Left hindlimb (tissue), 1 donor: ENCODE measurements at regions not wholly inside any gene's neighbourhood (a gene's known extent, or its start where the extent isn't known, plus 50 kb on each side); places are given as distances from the start of the nearest gene placed in this dataset.

Experiments
- DNase-seq: peaks from one replicate; pipeline ENCODE4 v3.0.0-alpha.2; 2018

GRCh38 chr3:162213956-162214355 is 717.3 kb downstream of the OTOL1 start:
- DNase-seq, result no peak

- DNase-seq, result peak; percentile 50
These were observed 721.0 kb downstream of the OTOL1 start for GRCh38 chr3:162217647-162218046.

- DNase-seq, result no peak
These were observed 721.9 kb downstream of the OTOL1 start for GRCh38 chr3:162218479-162218878.

- no peak for DNase-seq
These were observed 728.1 kb downstream of the OTOL1 start for GRCh38 chr3:162224746-162225145.

GRCh38 chr3:162236949-162237348 is 740.3 kb downstream of the OTOL1 start:
- DNase-seq, result no peak

- DNase-seq, result no peak
These were observed 754.2 kb downstream of the OTOL1 start for GRCh38 chr3:162250782-162251181.

GRCh38 chr3:162262129-162262528 is 765.5 kb downstream of the OTOL1 start:
- no peak for DNase-seq

- no peak for DNase-seq
These were observed 767.0 kb downstream of the OTOL1 start for GRCh38 chr3:162263596-162263995.

GRCh38 chr3:162269636-162270458 is 773.2 kb downstream of the OTOL1 start:
- no peak for DNase-seq

- DNase-seq, result no peak
These were observed 777.5 kb downstream of the OTOL1 start for GRCh38 chr3:162274070-162274469.

- DNase-seq, result no peak
These were observed 782.2 kb downstream of the OTOL1 start for GRCh38 chr3:162278834-162279233.

GRCh38 chr3:162285259-162285658 is 788.7 kb downstream of the OTOL1 start:
- no peak for DNase-seq

- DNase-seq, result no peak
These were observed 791.0 kb downstream of the OTOL1 start for GRCh38 chr3:162287600-162287999.

GRCh38 chr3:162292409-162292808 is 795.8 kb downstream of the OTOL1 start:
- DNase-seq, result no peak

- no peak for DNase-seq
These were observed 798.8 kb downstream of the OTOL1 start for GRCh38 chr3:162295323-162295983.

- no peak for DNase-seq
These were observed 806.5 kb downstream of the OTOL1 start for GRCh38 chr3:162302983-162303624.

GRCh38 chr3:162317046-162317445 is 820.4 kb downstream of the OTOL1 start:
- no peak for DNase-seq

GRCh38 chr3:162328649-162329048 is 832.0 kb downstream of the OTOL1 start:
- no peak for DNase-seq

GRCh38 chr3:162329514-162329913 is 832.9 kb downstream of the OTOL1 start:
- DNase-seq, result no peak

GRCh38 chr3:162332344-162332743 is 835.7 kb downstream of the OTOL1 start:
- DNase-seq, result no peak

GRCh38 chr3:162334537-162334936 is 837.9 kb downstream of the OTOL1 start:
- no peak for DNase-seq

GRCh38 chr3:162337630-162338029 is 841.0 kb downstream of the OTOL1 start:
- no peak for DNase-seq

GRCh38 chr3:162338514-162338913 is 841.9 kb downstream of the OTOL1 start:
- DNase-seq, result no peak

- DNase-seq, result no peak
These were observed 852.3 kb downstream of the OTOL1 start for GRCh38 chr3:162348912-162349311.
